Ureter (tissue), 1 donor: ENCODE measurements at regions not wholly inside any gene's neighbourhood (a gene's known extent, or its start where the extent isn't known, plus 50 kb on each side); places are given as distances from the start of the nearest gene placed in this dataset.
"Not testable (repeated sequence)": the region's sequence is repeated elsewhere in the genome, so short reads cannot be mapped to it uniquely, and the experiment has no call there.

ENCODE experiments used
- DNase-seq: peaks from one replicate; pipeline ENCODE4 v3.0.0-alpha.2; 2020; ENCODE audit warnings: low spot score
- donor health status: DM: yes; HTN: yes; CAD: no.

DNA sequence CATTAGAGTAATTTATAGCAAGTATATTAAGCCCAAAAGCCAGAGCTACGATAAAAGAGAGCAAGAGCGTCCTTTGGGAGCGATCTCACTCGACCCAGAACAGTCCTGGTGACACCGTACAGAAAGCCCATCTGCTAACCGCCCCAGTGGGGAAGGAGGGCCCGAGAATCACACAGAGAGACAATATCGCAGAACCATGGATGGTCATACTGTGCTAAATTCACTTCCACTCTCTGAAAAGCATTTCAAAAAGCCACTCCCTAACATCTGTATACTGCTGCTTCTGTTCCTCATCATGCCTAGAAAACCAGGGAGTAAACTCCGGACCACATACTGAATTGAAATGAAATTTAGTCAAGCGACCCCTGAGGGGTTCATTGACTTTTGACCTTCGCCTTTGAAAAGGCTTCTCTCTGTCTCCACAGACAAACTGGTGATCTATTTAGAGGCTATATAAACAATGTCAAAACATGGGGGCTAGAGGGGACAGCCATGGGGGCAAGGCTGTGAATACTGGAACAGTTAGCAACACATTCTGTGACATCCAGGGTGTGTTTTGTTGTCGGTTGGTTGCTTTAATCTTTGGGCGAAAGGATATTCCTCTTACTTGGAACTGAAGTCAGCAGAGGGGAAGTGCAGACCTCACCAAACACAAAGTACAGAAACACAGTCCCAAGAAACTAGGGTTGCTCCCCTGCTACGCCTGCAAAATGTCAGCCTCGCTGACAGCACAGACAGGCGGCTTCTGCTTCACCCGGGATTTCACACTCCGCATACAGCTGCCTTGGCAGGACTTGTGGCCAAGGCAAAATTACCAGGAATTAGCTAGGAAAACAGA lies 129.0 kb upstream of the RASGEF1B start:
- DNase-seq: no peak

DNA sequence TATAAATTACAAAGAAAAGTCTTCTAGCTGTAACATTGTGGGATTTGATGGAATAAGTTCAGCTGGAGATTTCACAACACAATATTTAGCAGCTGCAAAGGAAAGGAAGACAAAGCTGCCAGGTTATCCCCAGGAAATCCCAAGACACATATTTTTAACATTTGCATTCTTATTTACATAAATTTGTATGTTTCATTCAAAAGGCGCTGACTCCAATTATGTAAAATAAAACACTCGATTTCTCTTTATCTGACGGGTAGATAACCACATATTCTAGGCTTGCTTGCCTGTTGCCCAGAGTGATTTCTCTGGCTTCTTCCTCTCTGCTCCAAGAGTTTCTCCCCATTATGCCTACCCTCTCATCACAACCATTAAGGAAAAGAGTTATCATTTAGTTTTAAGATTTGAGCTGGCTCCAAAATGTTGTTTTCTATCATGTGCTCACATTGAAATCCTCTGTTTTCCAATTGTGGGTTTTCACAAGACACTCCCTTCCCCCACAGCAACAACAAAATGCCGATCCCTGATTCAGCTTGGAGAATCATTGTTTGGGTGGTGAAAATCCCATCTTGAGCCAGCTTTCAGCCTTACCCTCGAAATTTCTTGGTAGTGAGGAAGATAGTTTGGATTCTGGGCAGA lies 128.2 kb upstream of the RASGEF1B start:
- no peak for DNase-seq

DNA sequence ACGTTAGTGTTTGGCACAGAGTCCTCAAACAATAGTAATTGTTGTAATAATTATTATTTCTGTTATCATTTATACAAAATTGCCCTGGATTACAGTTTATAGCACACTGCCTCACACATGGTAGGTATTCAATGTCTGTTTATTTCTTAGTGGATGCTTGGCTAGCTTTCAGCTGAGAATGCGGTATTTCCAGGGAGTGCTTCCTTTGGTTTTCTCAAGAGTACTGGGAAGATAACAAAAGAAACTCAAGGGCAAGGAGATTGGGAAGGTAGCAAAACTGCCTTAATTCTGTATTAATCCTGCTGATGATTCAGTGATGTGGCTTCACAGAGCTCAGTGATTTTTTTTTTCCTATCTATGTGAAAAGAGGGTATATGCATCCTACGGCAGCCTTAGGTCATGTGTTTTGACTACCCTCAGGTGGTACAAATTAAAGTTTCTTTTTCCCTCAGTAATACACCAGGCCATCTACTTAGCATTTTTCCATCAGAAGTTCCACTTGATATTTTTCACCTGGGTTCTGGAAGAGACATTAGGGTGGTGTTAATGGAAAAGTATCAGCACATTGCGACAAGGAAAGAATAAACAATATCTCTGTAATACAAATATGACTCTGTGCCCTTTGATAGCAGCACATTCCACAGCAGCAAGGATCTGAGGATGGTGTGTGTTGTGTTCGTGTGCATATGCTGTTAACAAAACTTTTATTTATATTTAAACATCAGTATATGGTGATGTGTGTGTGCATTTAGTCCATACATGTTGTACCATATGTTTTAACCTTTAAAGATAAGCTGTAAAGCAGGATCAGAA lies 124.3 kb upstream of the RASGEF1B start:
- no peak for DNase-seq

DNA sequence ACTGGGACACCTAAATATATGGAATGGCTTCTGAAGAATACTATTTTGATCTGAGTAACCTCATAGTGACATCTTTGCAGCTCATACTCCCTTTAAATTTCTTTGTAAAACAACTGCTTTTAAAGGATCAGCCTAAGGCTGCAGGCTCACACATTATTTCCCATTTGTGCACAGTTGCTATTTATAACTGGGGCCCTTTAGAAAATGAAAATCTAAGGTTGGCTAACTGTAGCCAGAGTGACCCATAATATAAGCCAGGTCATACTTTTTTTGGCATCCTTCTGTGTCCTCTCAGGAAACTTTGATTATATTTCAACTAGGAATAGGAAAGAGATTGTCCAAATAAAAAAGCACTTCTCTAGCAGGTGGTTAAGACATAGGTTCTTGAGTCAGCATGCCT lies 123.6 kb upstream of the RASGEF1B start:
- DNase-seq: no peak

DNA sequence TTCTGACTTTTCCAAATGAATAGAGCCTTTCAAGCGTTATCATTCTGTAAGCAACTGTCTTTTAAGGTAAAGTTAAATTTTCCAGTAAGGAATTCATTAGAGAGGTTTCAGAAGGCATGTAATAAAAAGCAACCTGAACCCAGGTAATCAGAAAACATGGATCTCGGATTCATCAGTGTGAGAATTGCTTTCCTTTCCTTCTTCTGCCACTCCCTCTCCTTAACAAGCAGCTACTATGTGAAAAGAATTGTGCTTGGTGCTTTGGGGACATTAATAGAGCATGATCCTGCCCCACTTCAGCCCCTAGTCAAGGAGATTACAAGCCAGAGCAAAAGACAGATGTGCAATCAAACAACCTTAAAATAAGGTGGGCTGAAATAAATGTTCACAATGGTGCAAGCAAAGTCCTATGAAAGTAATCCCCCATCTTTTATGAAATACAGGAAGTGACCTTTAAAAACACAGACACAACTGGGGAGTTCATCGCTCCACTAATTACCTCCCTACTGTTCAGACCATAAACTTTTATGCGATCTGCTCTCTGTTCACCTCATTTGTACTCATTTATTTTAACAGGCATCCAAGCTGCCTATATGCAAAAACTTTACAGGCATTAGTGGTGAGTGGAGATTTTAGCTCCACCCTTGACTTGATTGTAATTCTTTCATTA lies 122.9 kb upstream of the RASGEF1B start:
- no peak for DNase-seq

DNA sequence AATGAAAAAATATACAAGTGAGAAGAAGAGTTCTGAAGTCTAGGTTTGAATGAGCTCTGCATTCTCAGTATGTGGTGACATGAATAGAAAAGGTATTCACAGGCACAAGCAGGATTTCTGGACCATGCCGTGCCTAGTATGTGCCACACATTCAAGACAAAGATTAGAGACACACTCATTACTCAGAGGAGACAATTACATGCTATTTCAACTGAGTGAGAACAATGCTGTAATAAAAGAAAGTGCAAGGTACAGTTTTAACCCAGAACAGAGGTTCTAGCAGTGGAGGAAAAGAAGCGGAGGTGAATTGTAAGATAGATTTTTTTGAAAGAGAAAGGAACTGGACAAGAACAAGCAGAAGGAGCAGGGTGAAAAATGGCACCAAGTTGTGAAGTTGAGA lies 121.0 kb upstream of the RASGEF1B start:
- no peak for DNase-seq

DNA sequence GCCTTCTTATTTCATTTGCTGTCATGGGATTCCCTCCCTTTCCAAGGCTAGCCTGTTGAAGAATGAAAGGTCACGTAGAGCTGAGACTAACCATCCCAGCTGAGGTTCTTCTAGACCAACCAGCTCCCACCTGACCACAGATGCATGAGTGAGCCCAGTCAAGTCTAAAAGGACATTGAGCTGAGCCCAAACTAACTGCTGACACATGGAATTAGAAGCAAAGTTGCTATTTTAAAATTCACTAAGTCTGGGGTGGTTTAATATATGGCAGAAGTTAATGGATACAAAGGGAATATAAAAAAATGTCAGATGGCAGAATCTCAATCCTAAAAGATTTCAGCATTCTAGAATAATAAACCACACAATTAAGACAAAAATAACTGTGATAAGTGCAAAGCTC lies 118.9 kb upstream of the RASGEF1B start:
- no peak for DNase-seq

DNA sequence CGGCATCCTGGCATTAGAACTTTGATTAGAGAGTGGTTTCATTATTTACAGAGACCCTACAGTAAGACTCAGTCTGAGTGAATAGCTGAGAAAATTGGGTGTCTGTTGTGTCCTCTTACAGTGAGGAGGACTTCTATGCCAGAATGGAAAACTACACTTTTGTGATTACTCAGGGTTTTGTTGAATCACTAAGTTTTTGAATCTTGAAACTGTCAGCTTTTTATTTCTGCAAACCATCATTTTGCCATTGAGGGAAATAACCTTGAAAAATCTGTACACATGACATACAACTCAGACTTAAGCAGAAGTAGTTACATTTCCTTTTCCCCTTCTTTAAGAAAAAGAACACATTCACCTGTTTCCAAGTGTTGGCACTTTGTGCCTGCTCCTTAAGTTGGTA lies 117.6 kb upstream of the RASGEF1B start:
- no peak for DNase-seq

DNA sequence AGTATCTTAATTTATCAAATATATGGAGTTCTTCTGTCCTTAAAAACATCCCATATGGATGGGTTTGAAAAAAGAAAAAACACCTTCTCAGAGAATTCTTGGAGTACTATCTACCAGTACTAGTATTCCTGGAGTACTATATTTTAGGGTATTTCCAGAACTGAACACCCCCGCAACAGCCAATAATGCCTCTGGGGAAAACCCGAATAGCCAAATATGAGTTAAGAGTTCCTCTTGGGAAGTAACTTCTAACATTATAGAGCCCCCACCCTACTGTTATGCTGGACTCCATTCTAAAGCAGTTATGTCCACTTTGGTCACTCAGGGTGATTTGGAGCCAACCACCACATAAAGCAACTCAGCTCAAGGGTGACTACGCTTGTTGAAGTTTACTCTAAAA lies 115.0 kb upstream of the RASGEF1B start:
- no peak for DNase-seq

DNA sequence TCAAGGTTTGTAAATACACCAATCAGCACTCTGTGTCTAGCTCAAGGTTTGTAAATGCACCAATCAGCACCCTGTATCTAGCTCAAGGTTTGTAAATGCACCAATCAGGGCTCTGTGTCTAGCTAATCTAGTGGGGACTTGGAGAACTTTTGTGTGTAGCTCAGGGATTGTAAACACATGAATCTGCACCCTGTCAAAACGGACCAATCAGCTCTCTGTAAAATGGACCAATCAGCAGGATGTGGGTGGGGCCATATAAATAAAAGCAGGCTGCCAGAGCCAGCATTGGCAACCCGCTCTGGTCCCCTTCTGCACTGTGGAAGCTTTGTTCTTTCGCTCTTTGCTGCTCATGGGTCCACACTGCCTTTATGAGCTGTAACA lies 109.3 kb upstream of the RASGEF1B start:
- not testable (repeated sequence) for DNase-seq

DNA sequence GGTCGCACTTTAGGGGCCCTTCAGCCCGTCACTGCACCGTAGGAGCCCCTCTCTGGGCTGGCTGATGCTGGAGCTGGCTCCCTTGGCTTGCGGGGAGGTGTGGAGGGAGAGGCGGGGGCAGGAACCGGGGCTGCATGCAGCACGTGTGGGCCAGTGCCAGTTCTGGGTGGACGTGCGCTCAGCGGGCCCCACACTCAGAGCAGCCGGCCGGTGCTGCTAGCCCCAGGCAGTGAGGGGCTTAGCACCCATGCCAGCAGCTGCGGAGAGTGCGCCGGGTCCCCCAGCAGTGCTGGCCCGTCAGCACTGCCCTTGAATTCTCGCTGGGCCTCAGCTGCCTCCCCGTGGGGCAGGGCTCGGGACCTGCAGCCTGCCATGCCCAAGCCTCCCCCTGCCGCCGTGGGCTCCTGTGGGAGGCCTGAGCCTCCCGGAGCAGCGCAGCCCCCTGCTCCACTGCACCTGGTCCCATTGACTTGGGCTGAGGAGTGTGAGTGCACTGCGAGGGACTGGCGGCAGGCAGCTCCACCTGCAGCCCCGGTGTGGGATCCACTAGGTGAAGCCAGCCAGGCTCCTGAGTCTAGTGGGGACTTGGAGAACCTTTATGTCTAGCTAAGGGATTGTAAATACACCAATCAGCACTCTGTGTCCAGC lies 108.8 kb upstream of the RASGEF1B start:
- no peak for DNase-seq

DNA sequence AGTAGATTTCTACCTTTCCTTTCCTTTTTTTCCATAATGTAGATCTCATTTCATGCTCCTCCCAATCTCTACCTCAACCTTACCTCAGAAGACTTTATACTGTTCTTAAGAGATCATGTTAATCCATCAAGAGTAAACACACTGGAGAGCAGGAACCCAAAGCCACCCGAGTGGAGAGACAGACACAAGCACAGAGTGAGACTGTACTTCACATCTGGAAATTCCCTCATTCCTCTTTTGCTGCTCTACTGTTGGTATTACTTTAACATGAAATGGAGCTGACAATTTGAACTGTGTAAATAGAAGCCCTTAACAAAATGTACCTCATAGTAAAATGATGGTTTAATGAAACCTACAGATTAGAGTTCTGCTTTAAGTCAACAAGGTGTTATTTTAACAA lies 105.7 kb upstream of the RASGEF1B start:
- no peak for DNase-seq

DNA sequence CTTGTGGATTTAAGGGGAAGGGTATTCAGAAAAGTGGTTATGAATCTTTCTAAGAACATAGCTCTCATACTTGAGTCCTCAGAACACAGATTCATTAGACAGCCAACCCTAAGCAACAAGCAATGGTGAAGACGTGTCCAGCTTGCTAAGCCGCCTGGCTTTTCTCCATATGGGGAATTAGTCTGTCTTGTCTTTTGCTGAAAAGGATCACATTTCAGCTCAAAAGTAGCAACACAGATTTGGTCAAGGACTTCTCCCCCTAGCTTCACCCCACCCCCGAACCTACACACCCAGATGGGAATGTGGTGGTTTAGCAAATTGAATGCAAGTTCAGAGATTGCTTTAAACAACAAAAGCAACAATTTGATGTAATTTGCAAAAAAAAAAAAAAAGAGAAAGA lies 103.3 kb upstream of the RASGEF1B start:
- DNase-seq: no peak

DNA sequence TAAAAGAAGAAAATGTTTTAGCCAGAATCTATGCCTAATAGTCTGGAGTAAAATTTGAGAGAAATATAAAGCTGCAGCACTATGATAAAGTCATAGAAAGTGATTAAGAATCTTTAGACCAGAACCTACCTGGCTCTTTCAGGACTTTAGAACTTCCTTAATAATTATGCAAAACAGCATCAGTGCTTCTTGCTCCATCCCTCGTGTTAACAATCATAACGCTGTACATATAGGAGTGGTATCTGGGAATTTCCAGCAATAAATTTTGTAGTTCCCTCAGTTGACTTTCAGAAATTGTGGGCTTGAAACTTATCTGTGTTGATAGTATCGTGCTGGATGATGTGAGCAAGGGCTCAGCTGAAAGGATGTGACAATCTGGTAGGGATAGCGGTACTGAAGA lies 102.1 kb upstream of the RASGEF1B start:
- DNase-seq: no peak

DNA sequence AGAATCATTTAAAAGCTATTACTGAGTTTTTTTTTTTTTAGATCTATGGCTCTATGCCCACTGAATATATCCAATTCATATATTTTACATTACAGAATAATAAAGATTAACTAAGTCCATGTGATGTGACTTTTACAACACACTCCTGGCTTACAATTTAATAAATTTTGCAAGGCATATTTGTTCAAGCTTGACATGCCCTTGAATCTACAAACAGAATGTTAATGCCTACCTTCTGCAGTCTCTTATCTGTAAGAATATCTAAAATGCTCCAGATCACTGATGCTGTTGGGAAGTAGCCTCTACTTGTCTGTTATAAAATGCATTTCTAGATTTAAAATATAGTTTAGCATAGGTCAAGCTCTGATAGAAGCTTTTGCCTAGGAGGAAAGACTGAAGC lies 100.7 kb upstream of the RASGEF1B start:
- DNase-seq: no peak

DNA sequence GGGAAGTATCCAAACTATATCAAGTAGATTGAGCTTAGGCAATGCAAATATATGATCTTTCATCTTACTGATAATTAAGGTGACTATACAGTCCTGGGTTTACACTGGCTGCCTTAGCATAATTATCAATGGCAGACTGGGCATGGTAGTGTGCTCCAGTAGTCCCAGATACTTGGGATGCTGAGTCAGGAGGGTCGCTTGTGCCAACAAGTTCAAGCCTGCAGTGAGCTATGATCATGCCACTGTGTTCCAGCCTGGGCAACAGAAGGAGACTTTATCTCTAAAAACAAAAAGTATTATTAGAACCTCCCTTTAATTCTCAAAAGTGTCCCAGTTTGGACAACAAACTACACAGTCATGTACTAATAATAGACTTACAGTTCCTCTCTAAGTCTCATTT lies 99.4 kb upstream of the RASGEF1B start:
- DNase-seq: no peak

DNA sequence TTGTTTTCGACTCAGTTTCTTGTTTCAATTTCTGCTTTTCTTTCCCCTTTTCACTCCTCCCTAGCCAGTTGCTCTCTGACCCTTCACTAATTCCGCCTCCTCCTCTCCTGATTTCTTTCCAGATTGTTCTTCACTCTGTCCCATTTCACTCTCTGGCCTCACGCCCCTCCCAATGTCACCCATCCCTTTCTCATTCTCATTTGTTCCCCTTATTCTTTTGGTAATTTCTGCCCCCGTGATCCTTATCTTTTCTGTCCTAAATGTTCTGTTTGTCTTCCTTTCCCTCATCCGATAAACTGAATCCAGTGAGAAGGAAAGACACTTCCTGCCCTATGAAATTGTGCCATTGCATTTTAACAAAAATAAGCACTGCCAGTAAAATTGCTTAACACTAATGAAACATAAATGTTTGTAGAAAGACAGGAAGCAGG lies 94.5 kb upstream of the RASGEF1B start:
- no peak for DNase-seq

DNA sequence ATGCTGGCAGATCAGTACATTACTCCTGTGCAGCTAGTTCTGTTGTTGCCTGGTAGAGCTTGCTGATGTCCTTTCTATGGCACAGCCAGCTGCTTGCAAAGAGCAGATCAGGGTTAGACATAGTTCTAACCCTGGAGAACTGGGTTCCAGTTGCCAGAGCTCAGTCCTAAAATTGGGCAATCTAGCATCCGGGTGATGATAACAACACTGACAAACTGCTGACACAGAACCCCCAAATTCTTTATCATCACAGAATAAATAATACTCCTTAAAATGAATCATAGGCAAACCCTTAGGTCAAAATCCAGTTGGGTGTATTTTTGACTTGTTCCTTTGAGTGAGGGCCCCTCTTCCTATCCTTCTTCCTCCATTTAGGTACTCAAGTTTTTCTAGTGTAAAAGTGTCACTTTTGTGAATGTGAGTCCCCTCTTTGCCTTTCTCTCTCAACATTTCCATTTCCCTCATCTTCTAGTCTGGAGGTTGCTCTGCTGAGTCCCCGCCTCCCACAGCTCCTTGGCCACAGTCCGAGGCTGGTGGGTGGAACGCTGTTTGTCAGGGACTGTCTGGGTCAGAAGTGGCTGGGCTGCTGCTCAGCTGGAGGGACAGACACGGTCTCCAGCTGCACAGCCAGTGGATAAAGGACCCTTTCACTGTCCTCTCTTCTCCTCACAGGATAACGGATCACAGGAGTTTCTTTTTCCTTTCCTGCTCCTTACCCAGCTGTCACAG lies 93.6 kb upstream of the RASGEF1B start:
- DNase-seq: peak; percentile 74

DNA sequence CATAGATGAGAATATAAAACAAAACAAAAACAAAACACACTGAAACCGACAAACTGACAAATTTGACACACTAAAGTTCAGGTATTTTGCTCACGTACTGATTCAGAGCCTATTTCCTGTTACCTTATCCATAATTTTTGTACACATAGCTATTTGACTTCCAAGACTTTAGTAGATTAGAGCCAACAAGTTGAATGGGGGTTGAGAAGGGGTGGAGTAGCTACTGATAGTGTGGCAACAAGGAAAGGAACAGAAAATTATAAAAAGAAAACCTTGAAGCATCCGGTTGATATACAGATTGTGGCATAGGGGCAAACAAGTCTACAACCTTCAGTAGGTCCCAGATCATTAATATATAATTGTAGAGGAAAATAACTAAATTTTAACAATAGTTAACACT lies 92.3 kb upstream of the RASGEF1B start:
- no peak for DNase-seq

DNA sequence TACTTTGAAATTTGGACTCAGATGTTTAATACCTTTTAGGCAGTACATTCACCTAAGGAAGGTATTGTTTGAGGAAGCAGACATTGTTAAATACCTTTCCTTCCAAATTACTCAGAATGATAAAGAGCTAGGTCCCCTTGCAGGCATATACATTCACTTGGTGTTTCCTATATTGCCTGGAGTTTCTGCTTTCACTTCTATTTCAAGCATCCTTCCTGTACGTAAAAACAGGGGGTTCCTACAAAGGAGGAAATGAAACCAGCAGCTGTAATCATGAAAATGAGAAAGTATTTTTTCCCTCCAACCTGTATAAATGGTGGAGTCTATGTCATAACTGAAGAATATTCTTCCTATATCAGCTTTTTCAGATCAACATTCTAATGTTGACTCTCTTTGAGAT lies 90.4 kb upstream of the RASGEF1B start:
- no peak for DNase-seq

DNA sequence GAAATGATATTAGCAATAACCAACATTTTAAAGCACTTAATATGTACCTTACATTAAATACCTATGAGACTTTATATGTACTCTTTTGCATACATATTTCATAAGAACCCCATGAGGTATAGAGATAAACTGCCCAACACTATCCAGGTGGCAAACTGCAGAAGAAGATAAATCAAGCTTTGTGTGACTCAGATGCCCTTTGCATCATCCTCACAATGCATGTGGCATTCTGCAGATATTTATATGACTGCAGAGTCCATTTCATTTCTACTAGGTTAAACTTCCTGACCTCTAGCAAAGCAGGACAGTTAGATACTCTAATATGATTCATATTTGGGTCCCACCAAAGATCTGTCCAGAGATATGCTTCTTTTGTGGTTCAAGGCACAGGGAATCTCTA lies 85.6 kb upstream of the RASGEF1B start:
- no peak for DNase-seq
